ENCODE measurements at regions not wholly inside any gene's neighbourhood (a gene's known extent, or its start where the extent isn't known, plus 50 kb on each side); places are given as distances from the start of the nearest gene placed in this dataset.

GRCh38 chr4:27716693-27717430, 856.2 kb downstream of the STIM2 start:
- no peak for TF ChIP-seq EP300 (IDR thresholded peaks at IDR 0.05)
- no peak for TF ChIP-seq CTCF (IDR thresholded peaks at IDR 0.05)
- TF ChIP-seq POLR2AphosphoS5 (IDR thresholded peaks at IDR 0.05): no peak
- TF ChIP-seq POLR2A (IDR thresholded peaks at IDR 0.05; ENCODE audit: low read depth): no peak
- DNase-seq (ENCODE audit: extremely low spot score): no peak
- no peaks in the 10 kb centered on the region for H3K27me3 ChIP-seq
- intact Hi-C loops (cut with DNase I): no loop called here
- H3K4me1 ChIP-seq: peaks cover 0 to 4% (median 0%) of the 10 kb centered on the region in 4 donors
- H3K9me3 ChIP-seq: no peaks in the 10 kb centered on the region
- H3K4me3 ChIP-seq: no peak overlapping the region
- no peaks in the 10 kb centered on the region for H3K36me3 ChIP-seq
- no peak overlapping the region for H3K27ac ChIP-seq (replicated peaks in 1 of 4)
- 69% methylated on average over 3 of the region's 3 CpGs for WGBS

- TF ChIP-seq POLR2A (IDR thresholded peaks at IDR 0.05; ENCODE audit: low read depth) (no peak), EP300 (IDR thresholded peaks at IDR 0.05) (no peak), CTCF (IDR thresholded peaks at IDR 0.05) (no peak), POLR2AphosphoS5 (IDR thresholded peaks at IDR 0.05) (no peak)
- no peak for DNase-seq (ENCODE audit: extremely low spot score)
- WGBS: 38% methylated on average over 4 of the region's 4 CpGs
- Histone ChIP-seq H3K4me1 (peaks cover 0 to 4% (median 0%) of the 10 kb centered on the region in 4 donors), H3K4me3 (no peak overlapping the region), H3K27me3 (no peaks in the 10 kb centered on the region), H3K9me3 (no peaks in the 10 kb centered on the region), H3K27ac (replicated peaks in 1 of 4) (no peak overlapping the region), H3K36me3 (no peaks in the 10 kb centered on the region)
- intact Hi-C loops (cut with DNase I): no loop called here
These were observed 856.8 kb downstream of the STIM2 start for GRCh38 chr4:27717431-27717755.

- no peaks in the 10 kb centered on the region for H3K9me3 ChIP-seq
- 93% methylated on average over 4 of the region's 4 CpGs for WGBS
- no peaks in the 10 kb centered on the region for H3K27me3 ChIP-seq
- no peaks in the 10 kb centered on the region for H3K36me3 ChIP-seq
- peaks cover 0 to 4% (median 0%) of the 10 kb centered on the region in 4 donors for H3K4me1 ChIP-seq
- intact Hi-C loops (cut with DNase I): no loop called here
- H3K4me3 ChIP-seq: no peak overlapping the region
- TF ChIP-seq POLR2AphosphoS5 (IDR thresholded peaks at IDR 0.05): no peak
- no peak for TF ChIP-seq POLR2A (IDR thresholded peaks at IDR 0.05; ENCODE audit: low read depth)
- TF ChIP-seq CTCF (IDR thresholded peaks at IDR 0.05): no peak
- no peak for TF ChIP-seq EP300 (IDR thresholded peaks at IDR 0.05)
- no peak for DNase-seq (ENCODE audit: extremely low spot score)
- no peak overlapping the region for H3K27ac ChIP-seq (replicated peaks in 1 of 4)
These were observed 859.5 kb downstream of the STIM2 start for GRCh38 chr4:27720010-27720766.

GRCh38 chr4:27721193-27721592, 860.6 kb downstream of the STIM2 start:
- Histone ChIP-seq H3K27me3 (no peaks in the 10 kb centered on the region), H3K4me3 (no peak overlapping the region), H3K36me3 (no peaks in the 10 kb centered on the region), H3K4me1 (peaks cover 0 to 4% (median 0%) of the 10 kb centered on the region in 4 donors), H3K9me3 (no peaks in the 10 kb centered on the region), H3K27ac (replicated peaks in 1 of 4) (no peak overlapping the region)
- intact Hi-C loops (cut with DNase I): no loop called here
- TF ChIP-seq EP300 (IDR thresholded peaks at IDR 0.05): no peak
- TF ChIP-seq POLR2AphosphoS5 (IDR thresholded peaks at IDR 0.05): no peak
- TF ChIP-seq CTCF (IDR thresholded peaks at IDR 0.05): no peak
- TF ChIP-seq POLR2A (IDR thresholded peaks at IDR 0.05; ENCODE audit: low read depth): no peak
- no peak for DNase-seq (ENCODE audit: extremely low spot score)
- WGBS: 88% methylated on average over 8 of the region's 8 CpGs

All from esophagus muscularis mucosa (tissue), 4 donors.